KMS-11 (cell line): ENCODE measurements at regions not wholly inside any gene's neighbourhood (a gene's known extent, or its start where the extent isn't known, plus 50 kb on each side); places are given as distances from the start of the nearest gene placed in this dataset.

Experiments used
- H2AFZ ChIP-seq: fragments of 200-600 bp; sonication (generic); 2 replicates; pipeline ENCODE4 v1.6.1; 2016; ENCODE audit warnings: antibody characterized with exemption, mixed run types, low read depth
- H3K27ac ChIP-seq: fragments of 200-600 bp; sonication (generic); 2 replicates; pipeline ENCODE4 v1.6.1; 2016; ENCODE audit warnings: mild to moderate bottlenecking, mixed run types
- H3K27me3 ChIP-seq: fragments of 200-600 bp; sonication (generic); 2 replicates; pipeline ENCODE4 v1.6.1; 2017; ENCODE audit warnings: mild to moderate bottlenecking, low read depth, mixed run types, moderate library complexity; ENCODE audit not compliant: insufficient read depth
- H3K36me3 ChIP-seq: fragments of 200-600 bp; sonication (generic); 2 replicates; pipeline ENCODE4 v1.6.1; 2017; ENCODE audit warnings: mild to moderate bottlenecking, mixed run types; ENCODE audit not compliant: insufficient read depth
- H3K4me1 ChIP-seq: fragments of 200-600 bp; sonication (generic); 2 replicates; pipeline ENCODE4 v1.6.1; 2016; ENCODE audit warnings: mild to moderate bottlenecking, low read depth, mixed run types; ENCODE audit not compliant: poor library complexity, severe bottlenecking
- H3K4me2 ChIP-seq: fragments of 200-600 bp; sonication (generic); 2 replicates; pipeline ENCODE4 v1.7.0; 2016; ENCODE audit warnings: mild to moderate bottlenecking, mixed run types
- H3K4me3 ChIP-seq: fragments of 200-600 bp; sonication (generic); IDR thresholded peaks from 2 replicates; pipeline ENCODE4 v1.6.1; 2017; ENCODE audit warnings: low read depth, low read length, mixed read lengths; ENCODE audit not compliant: insufficient read depth
- H3K79me2 ChIP-seq: fragments of 200-600 bp; sonication (generic); 2 replicates; pipeline ENCODE4 v1.6.1; 2016; ENCODE audit warnings: low read depth, mixed run types; ENCODE audit not compliant: insufficient read depth
- H3K9ac ChIP-seq: fragments of 200-600 bp; sonication (generic); 2 replicates; pipeline ENCODE4 v1.6.1; 2016; ENCODE audit warnings: mild to moderate bottlenecking, mixed run types
- H4K20me1 ChIP-seq: fragments of 200-600 bp; sonication (generic); 2 replicates; pipeline ENCODE4 v1.6.1; 2016; ENCODE audit warnings: mild to moderate bottlenecking, mixed run types; ENCODE audit not compliant: insufficient read depth
- CTCF ChIP-seq: fragments of 200-600 bp; sonication (generic); conservative IDR thresholded peaks from 2 replicates; pipeline ENCODE4 v1.6.1; 2017; ENCODE audit warnings: low read depth, mild to moderate bottlenecking, antibody characterized with exemption, low read length, moderate library complexity, mixed read lengths

- no peak overlapping the region for H3K4me3 ChIP-seq
- no peaks in the 10 kb centered on the region for H3K36me3 ChIP-seq
- H3K79me2 ChIP-seq, result no peaks in the 10 kb centered on the region
- no peak overlapping the region for H3K4me2 ChIP-seq
- no peak overlapping the region for H2AFZ ChIP-seq
- H3K27me3 ChIP-seq, result no peaks in the 10 kb centered on the region
- H4K20me1 ChIP-seq, result no peaks in the 10 kb centered on the region
- H3K9ac ChIP-seq, result no peak overlapping the region
- no peak for TF ChIP-seq CTCF
- no peak overlapping the region for H3K27ac ChIP-seq
- no peaks in the 10 kb centered on the region for H3K4me1 ChIP-seq
Observed at GRCh38 chr10:65614956-65615565, 1310.8 kb upstream of the LRRTM3 start.

GRCh38 chr10:65618126-65618525 lies 1307.7 kb upstream of the LRRTM3 start:
- H3K4me1 ChIP-seq, result no peaks in the 10 kb centered on the region
- H2AFZ ChIP-seq, result no peak overlapping the region
- H3K4me2 ChIP-seq, result no peak overlapping the region
- no peak overlapping the region for H3K4me3 ChIP-seq
- no peak overlapping the region for H3K27ac ChIP-seq
- no peak overlapping the region for H3K9ac ChIP-seq
- no peaks in the 10 kb centered on the region for H3K79me2 ChIP-seq
- no peak for TF ChIP-seq CTCF
- H3K27me3 ChIP-seq, result no peaks in the 10 kb centered on the region
- H4K20me1 ChIP-seq, result no peaks in the 10 kb centered on the region
- no peaks in the 10 kb centered on the region for H3K36me3 ChIP-seq

- H2AFZ ChIP-seq, result no peak overlapping the region
- no peaks in the 10 kb centered on the region for H4K20me1 ChIP-seq
- H3K4me2 ChIP-seq, result no peak overlapping the region
- no peak overlapping the region for H3K27ac ChIP-seq
- H3K9ac ChIP-seq, result no peak overlapping the region
- no peaks in the 10 kb centered on the region for H3K36me3 ChIP-seq
- H3K27me3 ChIP-seq, result no peaks in the 10 kb centered on the region
- H3K4me3 ChIP-seq, result no peak overlapping the region
- H3K79me2 ChIP-seq, result no peaks in the 10 kb centered on the region
- TF ChIP-seq CTCF, result no peak
- no peaks in the 10 kb centered on the region for H3K4me1 ChIP-seq
Observed at GRCh38 chr10:65620404-65621048, 1305.3 kb upstream of the LRRTM3 start.

- Histone ChIP-seq H3K4me2 (no peak overlapping the region), H3K9ac (no peak overlapping the region), H3K79me2 (no peaks in the 10 kb centered on the region), H3K36me3 (no peaks in the 10 kb centered on the region), H4K20me1 (no peaks in the 10 kb centered on the region), H2AFZ (no peak overlapping the region), H3K27ac (no peak overlapping the region), H3K4me1 (no peaks in the 10 kb centered on the region), H3K4me3 (no peak overlapping the region), H3K27me3 (no peaks in the 10 kb centered on the region)
- no peak for TF ChIP-seq CTCF
Observed at GRCh38 chr10:65622608-65623007, 1303.2 kb upstream of the LRRTM3 start.
